HEK293 (cell line): ENCODE measurements at regions not wholly inside any gene's neighbourhood (a gene's known extent, or its start where the extent isn't known, plus 50 kb on each side); places are given as distances from the start of the nearest gene placed in this dataset.

Experiments
- CTCF ChIA-PET: fragments of 350-600 bp; formaldehyde crosslinking; extraction: SDS; loops from one replicate; lab custom pipeline; 2021; ENCODE audit warnings: antibody characterized with exemption; lab: Yijun Ruan, JAX
- POLR2A ChIA-PET: fragments of 300-600 bp; formaldehyde crosslinking; extraction: SDS; loops from one replicate; lab custom pipeline; 2020; ENCODE audit warnings: antibody characterized with exemption, inconsistent platforms; lab: Yijun Ruan, JAX
- H3K27ac ChIP-seq: fragments of 200-500 bp; sonication (Bioruptor generic); 2 replicates; pipeline ENCODE4 v1.5.1; 2014; ENCODE audit warnings: low read depth, low read length, control low read depth, inconsistent platforms; ENCODE audit errors: extremely low read depth
- H3K36me3 ChIP-seq, 2 experiments: fragments of 200-500 bp in 1 of 2; sonication (Bioruptor generic) in 1 of 2; 1 replicate in 1 of 2; 2 replicates in 1 of 2; pipeline ENCODE4 v1.5.1; 2014 to 2017; ENCODE audit warnings: inconsistent platforms in 2 of 2, low read length in 2 of 2; ENCODE audit not compliant: control insufficient read depth in 2 of 2, insufficient read depth in 1 of 2
- H3K4me1 ChIP-seq: fragments of 200-500 bp; sonication (Bioruptor generic); 2 replicates; pipeline ENCODE4 v1.5.1; 2014; ENCODE audit warnings: mild to moderate bottlenecking, low read length, inconsistent platforms; ENCODE audit not compliant: control insufficient read depth, insufficient read depth
- H3K4me3 ChIP-seq: 2 replicates; pipeline ENCODE4 v1.5.1; 2011; ENCODE audit warnings: low read depth, mild to moderate bottlenecking, control low read depth, low read length, moderate library complexity
- H3K9me3 ChIP-seq: fragments of 200-500 bp; sonication (Bioruptor generic); 2 replicates; pipeline ENCODE4 v1.5.1; 2014; ENCODE audit warnings: low read depth, low read length, inconsistent platforms; ENCODE audit not compliant: control insufficient read depth, insufficient read depth
- PRDM10 ChIP-seq: fragments of 450-650 bp; formaldehyde crosslinking; IDR thresholded peaks from 2 replicates; pipeline ENCODE4 v1.5.1; 2016; ENCODE audit warnings: missing biosample characterization, missing genetic modification characterization
- ZFHX2 ChIP-seq: fragments of 450-650 bp; formaldehyde crosslinking; conservative IDR thresholded peaks from 2 replicates; pipeline ENCODE4 v1.5.1; 2016; ENCODE audit warnings: missing biosample characterization, missing genetic modification characterization
- ZNF148 ChIP-seq: fragments of 450-650 bp; formaldehyde crosslinking; IDR thresholded peaks from 2 replicates; pipeline ENCODE4 v1.5.0; 2017; ENCODE audit warnings: missing biosample characterization, missing genetic modification characterization, borderline replicate concordance
- ZNF184 ChIP-seq: fragments of 450-650 bp; IDR thresholded peaks from 2 replicates; pipeline ENCODE4 v1.5.1; 2018; ENCODE audit warnings: missing biosample characterization, mild to moderate bottlenecking, missing genetic modification characterization
- ZNF239 ChIP-seq: fragments of 450-650 bp; formaldehyde crosslinking; IDR thresholded peaks from 2 replicates; pipeline ENCODE4 v1.5.1; 2016; ENCODE audit warnings: missing biosample characterization, missing genetic modification characterization
- ZNF274 ChIP-seq, 2 experiments: fragments of 200-500 bp in 1 of 2; fragments of 450-650 bp in 1 of 2; sonication (Bioruptor generic) in 1 of 2; formaldehyde crosslinking in 1 of 2; IDR thresholded peaks; 2 replicates each; pipeline versions ENCODE4 v1.5.1 to v1.6.1; 2014 to 2016; ENCODE audit warnings: borderline replicate concordance in 1 of 2, inconsistent platforms in 1 of 2, low read length in 1 of 2, missing biosample characterization in 1 of 2, missing genetic modification characterization in 1 of 2
- ZNF704 ChIP-seq: fragments of 450-650 bp; formaldehyde crosslinking; IDR thresholded peaks from 2 replicates; pipeline ENCODE4 v1.5.1; 2016; ENCODE audit warnings: missing biosample characterization, missing genetic modification characterization
- ZNF707 ChIP-seq: fragments of 450-650 bp; formaldehyde crosslinking; IDR thresholded peaks from 2 replicates; pipeline ENCODE4 v1.5.1; 2016; ENCODE audit warnings: missing biosample characterization, missing genetic modification characterization
- ZNF76 ChIP-seq: fragments of 450-650 bp; formaldehyde crosslinking; IDR thresholded peaks from 2 replicates; pipeline ENCODE4; 2016; ENCODE audit warnings: low read depth, missing biosample characterization, missing genetic modification characterization, borderline replicate concordance
- ZNF843 ChIP-seq: fragments of 450-650 bp; formaldehyde crosslinking; IDR thresholded peaks from 2 replicates; pipeline ENCODE4 v1.5.1; 2016; ENCODE audit warnings: missing biosample characterization, missing genetic modification characterization
- TF ChIP-seq, protein P1 (sequence below): fragments of 450-650 bp; formaldehyde crosslinking; IDR thresholded peaks from 2 replicates; pipeline ENCODE4 v1.5.1; 2016; ENCODE audit warnings: missing biosample characterization, missing genetic modification characterization

- POLR2A ChIA-PET: no interaction called here
Observed at GRCh38 chr2:134178138-134178877, 75.6 kb upstream of the MGAT5 start.

More at GRCh38 chr2:134178138-134178877, 75.6 kb upstream of the MGAT5 start:
- TF ChIP-seq ZNF843 (tag by site-specific recombination): no peak
- no peak for TF ChIP-seq ZNF148
- TF ChIP-seq ZNF184 (tag by site-specific recombination): no peak
- TF ChIP-seq ZNF239 (tag by site-specific recombination): no peak
- TF ChIP-seq ZNF704: no peak
- no peak for TF ChIP-seq ZNF76 (tag by site-specific recombination)
- TF ChIP-seq ZFHX2: 0 out of 2 replicates have a peak, but pooled peaks have one; percentile 25
- no peak for TF ChIP-seq ZNF707
- peak; percentile 91 for TF ChIP-seq PRDM10
- TF ChIP-seq, protein P1, sequence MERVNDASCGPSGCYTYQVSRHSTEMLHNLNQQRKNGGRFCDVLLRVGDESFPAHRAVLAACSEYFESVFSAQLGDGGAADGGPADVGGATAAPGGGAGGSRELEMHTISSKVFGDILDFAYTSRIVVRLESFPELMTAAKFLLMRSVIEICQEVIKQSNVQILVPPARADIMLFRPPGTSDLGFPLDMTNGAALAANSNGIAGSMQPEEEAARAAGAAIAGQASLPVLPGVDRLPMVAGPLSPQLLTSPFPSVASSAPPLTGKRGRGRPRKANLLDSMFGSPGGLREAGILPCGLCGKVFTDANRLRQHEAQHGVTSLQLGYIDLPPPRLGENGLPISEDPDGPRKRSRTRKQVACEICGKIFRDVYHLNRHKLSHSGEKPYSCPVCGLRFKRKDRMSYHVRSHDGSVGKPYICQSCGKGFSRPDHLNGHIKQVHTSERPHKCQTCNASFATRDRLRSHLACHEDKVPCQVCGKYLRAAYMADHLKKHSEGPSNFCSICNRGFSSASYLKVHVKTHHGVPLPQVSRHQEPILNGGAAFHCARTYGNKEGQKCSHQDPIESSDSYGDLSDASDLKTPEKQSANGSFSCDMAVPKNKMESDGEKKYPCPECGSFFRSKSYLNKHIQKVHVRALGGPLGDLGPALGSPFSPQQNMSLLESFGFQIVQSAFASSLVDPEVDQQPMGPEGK (tag by site-specific recombination): no peak
- TF ChIP-seq ZNF274 (IDR thresholded peaks at IDR 0.05; ENCODE audit: low read length): no peak
- TF ChIP-seq ZNF274 (tag by site-specific recombination; IDR thresholded peaks at IDR 0.05; ENCODE audit: borderline replicate concordance): no peak
- H3K27ac ChIP-seq: no peak overlapping the region
- CTCF ChIA-PET: interaction anchor here (0.6 kb wide), 1 partner anchor 68 kb away, joined by 3 read pairs; no protein-coding TSS in a partner anchor
- no peaks in the 10 kb centered on the region for H3K36me3 ChIP-seq
- H3K4me3 ChIP-seq: no peak overlapping the region
- peaks cover 14% of the 10 kb centered on the region for H3K4me1 ChIP-seq
- no peaks in the 10 kb centered on the region for H3K9me3 ChIP-seq
